Erythroblast (primary cell): ENCODE measurements at regions not wholly inside any gene's neighbourhood (a gene's known extent, or its start where the extent isn't known, plus 50 kb on each side); places are given as distances from the start of the nearest gene placed in this dataset.

Source experiments
- GATA1 ChIP-seq: IDR thresholded peaks from 2 replicates; pipeline ENCODE4 v1.6.1; 2011; ENCODE audit warnings: low read depth, mild to moderate bottlenecking, control low read depth, low read length, moderate library complexity
- POLR2A ChIP-seq: IDR thresholded peaks from 2 replicates; pipeline ENCODE4 v1.6.1; 2011; ENCODE audit warnings: mild to moderate bottlenecking, low read length

- TF ChIP-seq POLR2A = no peak
- TF ChIP-seq GATA1 = no peak
Observed at GRCh38 chr17:17421346-17422216, 55.2 kb upstream of the MED9 start.
